B cell (primary cell): ENCODE measurements at regions not wholly inside any gene's neighbourhood (a gene's known extent, or its start where the extent isn't known, plus 50 kb on each side); places are given as distances from the start of the nearest gene placed in this dataset.

Experiments
- ATAC-seq: fragments of 200-7000 bp; cut with Tn5 transposase; one replicate; pipeline ENCODE4 v1.10.0; 2021; ENCODE audit warnings: low read depth, mild to moderate bottlenecking, moderate number of reproducible peaks, moderate library complexity
- CTCF ChIA-PET: fragments of 350-600 bp; sonication (Branson Sonifier 250); formaldehyde crosslinking; loops from one replicate; lab custom pipeline; 2021; ENCODE audit warnings: antibody characterized with exemption, inconsistent platforms; lab: Charles Lee
- POLR2A ChIA-PET: fragments of 350-600 bp; sonication (Branson Sonifier 250); formaldehyde crosslinking; loops from one replicate; lab custom pipeline; 2021; ENCODE audit warnings: antibody characterized with exemption; lab: Charles Lee
- DNase-seq: peaks from one replicate; pipeline ENCODE4 v3.0.0; 2013
- H2AFZ ChIP-seq: 2 replicates; pipeline ENCODE4 v1.6.1; 2012; ENCODE audit warnings: mild to moderate bottlenecking, low read depth, low read length; ENCODE audit not compliant: insufficient read depth, poor library complexity, severe bottlenecking
- H3K27ac ChIP-seq, 2 donors: 1 replicate in 1 of 2; 2 replicates in 1 of 2; pipeline ENCODE4 v1.5.1; 2012 to 2013; ENCODE audit warnings: low read length in 2 of 2, mild to moderate bottlenecking in 2 of 2, moderate library complexity in 1 of 2
- H3K27me3 ChIP-seq, 4 experiments: fragments of 200-600 bp in 1 of 4; sonication (generic) in 1 of 4; replicated peaks in 1 of 4; 1 replicate in 2 of 4; 2 replicates in 2 of 4; pipeline versions ENCODE4 v1.6.1 to v1.7.0; 2013 to 2016; ENCODE audit warnings: low read length in 3 of 4, mild to moderate bottlenecking in 2 of 4, mixed read lengths in 1 of 4, moderate library complexity in 1 of 4; ENCODE audit not compliant: insufficient read depth in 4 of 4, control insufficient read depth in 3 of 4; ENCODE audit errors: control extremely low read depth in 1 of 4
- H3K36me3 ChIP-seq, 2 experiments: replicated peaks in 1 of 2; 1 replicate in 1 of 2; 2 replicates in 1 of 2; pipeline versions ENCODE4 v1.6.1 to v1.7.1; 2013; ENCODE audit warnings: low read length in 1 of 2; ENCODE audit not compliant: insufficient read depth in 2 of 2, control insufficient read depth in 1 of 2; ENCODE audit errors: control extremely low read depth in 1 of 2, extremely low read depth in 1 of 2
- H3K4me1 ChIP-seq, 2 donors: fragments of 200-600 bp in 1 of 2; sonication (generic) in 1 of 2; 1 replicate in 1 of 2; 2 replicates in 1 of 2; pipeline versions ENCODE4 v1.5.1 to v1.6.1; 2013 to 2017; ENCODE audit warnings: low read length in 2 of 2; ENCODE audit not compliant: control insufficient read depth in 2 of 2, insufficient read depth in 2 of 2
- H3K4me2 ChIP-seq: replicated peaks from 2 replicates; pipeline ENCODE3; 2012; ENCODE audit warnings: mild to moderate bottlenecking, low read depth, low read length; ENCODE audit not compliant: poor library complexity, severe bottlenecking
- H3K4me3 ChIP-seq, 5 experiments: fragments of 200-600 bp in 1 of 5; sonication (generic) in 1 of 5; 1 replicate in 3 of 5; 2 replicates in 2 of 5; pipeline versions ENCODE4 v1.5.1 to v1.7.0; 2011 to 2016; ENCODE audit warnings: low read length in 4 of 5, mild to moderate bottlenecking in 4 of 5, low read depth in 2 of 5, control low read depth in 1 of 5, moderate library complexity in 1 of 5; ENCODE audit not compliant: insufficient read depth in 1 of 5; ENCODE audit errors: control extremely low read depth in 1 of 5, extremely low read depth in 1 of 5
- H3K79me2 ChIP-seq: fragments of 200-600 bp; sonication (generic); one replicate; pipeline ENCODE4 v1.6.0; 2016; ENCODE audit warnings: low read length; ENCODE audit not compliant: control insufficient read depth, insufficient read depth
- H3K9ac ChIP-seq: fragments of 200-600 bp; sonication (generic); 2 replicates; pipeline ENCODE4 v1.6.1; 2017; ENCODE audit warnings: mild to moderate bottlenecking, low read length, moderate library complexity
- H3K9me3 ChIP-seq, 3 donors: one replicate each; pipeline versions ENCODE4 v1.6.1 to v1.7.1; 2013; ENCODE audit warnings: low read length in 2 of 3; ENCODE audit not compliant: control insufficient read depth in 2 of 3, insufficient read depth in 1 of 3; ENCODE audit errors: control extremely low read depth in 1 of 3
- H4K20me1 ChIP-seq: 2 replicates; pipeline ENCODE4 v1.6.0; 2012; ENCODE audit warnings: mild to moderate bottlenecking, low read length; ENCODE audit not compliant: insufficient read depth, control insufficient read depth, poor library complexity, severe bottlenecking
- H3K27ac Mint-ChIP-seq: one replicate; pipeline ENCODE4 v1.8.0; 2021; ENCODE audit warnings: mixed read lengths
- H3K27me3 Mint-ChIP-seq: one replicate; pipeline ENCODE4 v1.8.0; 2021; ENCODE audit warnings: mixed read lengths
- H3K4me1 Mint-ChIP-seq: one replicate; pipeline ENCODE4 v1.8.0; 2021; ENCODE audit warnings: mixed read lengths
- H3K4me3 Mint-ChIP-seq: one replicate; pipeline ENCODE4 v1.8.0; 2021; ENCODE audit warnings: mixed read lengths
- H3K9me3 Mint-ChIP-seq: one replicate; pipeline ENCODE4 v1.8.0; 2022; ENCODE audit warnings: mixed read lengths; ENCODE audit not compliant: insufficient read depth
- CTCF ChIP-seq: fragments of 200-600 bp; IDR thresholded peaks from one replicate; pipeline ENCODE4 v1.8.0; 2022; ENCODE audit warnings: antibody characterized with exemption, mild to moderate bottlenecking
- EZH2 ChIP-seq: IDR thresholded peaks from 2 replicates; pipeline ENCODE4 v1.6.1; 2012; ENCODE audit warnings: borderline replicate concordance, low read depth, mild to moderate bottlenecking, moderate library complexity, low read length; ENCODE audit not compliant: insufficient read depth, poor library complexity, severe bottlenecking
- WGBS: methylation state at CpG from one replicate; pipeline ENCODE4 v1.1.5; 2013; ENCODE audit warnings: missing lambda C conversion rate; ENCODE audit not compliant: insufficient coverage; 5-methylcytosine and 5-hydroxymethylcytosine counted together
- intact Hi-C: fragments of 100-400 bp; cut with micrococcal nuclease; formaldehyde crosslinking; loops from one replicate; pipeline ENCODE4 v1.10.0; 2022

DNA sequence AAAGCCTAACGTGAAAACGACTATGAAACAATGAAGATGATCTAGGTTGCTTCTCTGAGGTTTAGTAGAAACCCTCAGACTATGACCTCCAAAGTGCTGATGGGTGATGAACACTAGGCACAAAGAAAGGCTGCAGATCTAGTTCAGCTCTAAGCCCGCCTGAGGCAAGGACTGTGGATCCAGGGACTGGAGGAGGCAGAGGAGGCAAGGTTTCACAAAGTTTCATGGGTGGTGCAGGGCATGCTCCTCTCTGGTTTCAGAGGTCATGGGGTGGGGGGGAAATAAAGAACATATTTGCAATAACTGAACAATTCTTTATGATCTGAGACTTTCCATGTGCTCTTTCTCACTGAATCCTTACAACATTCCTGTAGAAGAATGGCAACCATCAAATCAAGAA, 679.2 kb downstream of the NTRK3 start:
- ATAC-seq = no peak
- Mint-ChIP-seq H3K4me3 (no peak overlapping the region), H3K9me3 (no peaks in the 10 kb centered on the region), H3K27me3 (no peaks in the 10 kb centered on the region), H3K4me1 (no peaks in the 10 kb centered on the region), H3K27ac (no peak overlapping the region)
- Histone ChIP-seq H3K4me1 (no peaks in the 10 kb centered on the region), H3K27me3 (no peaks in the 10 kb centered on the region), H2AFZ (no peak overlapping the region), H3K36me3 (no peaks in the 10 kb centered on the region), H3K79me2 (no peaks in the 10 kb centered on the region), H3K4me3 (no peak overlapping the region), H3K9ac (no peak overlapping the region), H3K27ac (no peak overlapping the region), H3K9me3 (no peaks in the 10 kb centered on the region), H3K4me2 (no peak overlapping the region), H4K20me1 (no peaks in the 10 kb centered on the region)
- intact Hi-C loops = no loop called here
- WGBS = 83% methylated on average over 1 of the region's 3 CpGs
- no peak for DNase-seq
- TF ChIP-seq EZH2 (no peak), CTCF (no peak)
- ChIA-PET CTCF (no interaction called here), POLR2A (no interaction called here)

DNA sequence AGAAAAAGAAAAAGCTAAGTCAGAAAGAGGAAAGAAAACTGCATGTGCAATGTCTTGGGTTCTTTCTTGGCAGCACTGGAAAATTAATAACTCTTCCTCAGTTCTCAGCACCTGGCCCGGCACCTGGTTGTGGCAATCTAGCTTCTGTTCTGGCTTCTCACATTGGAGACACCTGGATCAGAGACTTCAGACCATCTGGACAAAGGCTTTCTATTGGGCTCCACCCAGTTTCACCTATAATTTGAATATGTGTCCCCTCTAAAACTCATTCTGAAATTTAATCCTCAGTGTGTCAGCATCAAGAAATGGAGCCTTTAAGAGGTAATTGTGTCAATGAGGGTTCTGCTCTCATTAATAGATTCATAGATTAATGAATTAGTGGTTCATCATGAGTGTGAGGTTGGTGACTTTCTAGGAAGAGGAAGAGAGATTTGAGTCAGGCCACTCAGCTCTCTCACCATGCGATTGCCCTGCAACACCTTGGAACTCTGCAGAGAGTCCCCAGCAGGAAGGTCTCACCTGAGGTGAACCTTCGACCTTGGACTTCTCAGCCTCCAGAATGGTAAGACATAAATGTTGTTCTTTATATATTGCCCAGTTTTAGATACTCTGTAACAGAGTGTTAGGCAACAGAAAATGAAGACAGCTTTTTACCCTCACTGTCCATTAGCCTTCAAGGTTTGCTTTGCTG, 679.9 kb downstream of the NTRK3 start:
- no peak overlapping the region for H3K4me3 Mint-ChIP-seq
- Histone ChIP-seq H2AFZ (no peak overlapping the region), H3K4me2 (no peak overlapping the region), H4K20me1 (no peaks in the 10 kb centered on the region), H3K27ac (no peak overlapping the region), H3K9me3 (no peaks in the 10 kb centered on the region), H3K27me3 (no peaks in the 10 kb centered on the region), H3K36me3 (no peaks in the 10 kb centered on the region), H3K4me1 (no peaks in the 10 kb centered on the region), H3K4me3 (no peak overlapping the region), H3K79me2 (no peaks in the 10 kb centered on the region), H3K9ac (no peak overlapping the region)
- H3K9me3 Mint-ChIP-seq = peaks cover under 1% of the 10 kb centered on the region
- intact Hi-C loops = no loop called here
- H3K27me3 Mint-ChIP-seq = no peaks in the 10 kb centered on the region
- WGBS = 100% methylated on average over 1 of the region's 3 CpGs
- TF ChIP-seq CTCF (no peak), EZH2 (no peak)
- ChIA-PET POLR2A (no interaction called here), CTCF (no interaction called here)
- H3K27ac Mint-ChIP-seq = no peak overlapping the region
- DNase-seq (no peak), ATAC-seq (no peak)
- no peaks in the 10 kb centered on the region for H3K4me1 Mint-ChIP-seq
